ENCODE measurements at regions not wholly inside any gene's neighbourhood (a gene's known extent, or its start where the extent isn't known, plus 50 kb on each side); places are given as distances from the start of the nearest gene placed in this dataset.

GRCh38 chr12:58154359-58154758 lies 213.0 kb downstream of the ATP23 start:
- Mint-ChIP-seq H3K27ac (ENCODE audit: unreplicated experiment) (no peak overlapping the region), H3K36me3 (ENCODE audit: insufficient read depth, unreplicated experiment) (no peaks in the 10 kb centered on the region), H3K9me3 (ENCODE audit: unreplicated experiment) (no peaks in the 10 kb centered on the region), H3K4me1 (ENCODE audit: low read depth, unreplicated experiment) (no peaks in the 10 kb centered on the region), H3K27me3 (ENCODE audit: insufficient read depth, unreplicated experiment) (no peaks in the 10 kb centered on the region), H3K4me3 (ENCODE audit: unreplicated experiment) (no peak overlapping the region)
- Histone ChIP-seq H3K27me3 (replicated peaks; ENCODE audit: control insufficient read depth, insufficient read depth, low read length) (no peaks in the 10 kb centered on the region), H3K36me3 (ENCODE audit: control insufficient read depth, insufficient read depth, low read length) (no peaks in the 10 kb centered on the region), H3K9me3 (no peaks in the 10 kb centered on the region), H3K4me3 (ENCODE audit: low read depth, low read length) (no peak overlapping the region), H3K4me1 (no peaks in the 10 kb centered on the region)
- intact Hi-C loops (cut with micrococcal nuclease; ENCODE audit: unreplicated experiment), result no loop called here
- DNase-seq, result no peak
- no TSS peak for BruUV-seq (replicated peaks)
- CTCF ChIA-PET, result no interaction called here
- POLR2A ChIA-PET, result no interaction called here
- TF ChIP-seq, protein P1, sequence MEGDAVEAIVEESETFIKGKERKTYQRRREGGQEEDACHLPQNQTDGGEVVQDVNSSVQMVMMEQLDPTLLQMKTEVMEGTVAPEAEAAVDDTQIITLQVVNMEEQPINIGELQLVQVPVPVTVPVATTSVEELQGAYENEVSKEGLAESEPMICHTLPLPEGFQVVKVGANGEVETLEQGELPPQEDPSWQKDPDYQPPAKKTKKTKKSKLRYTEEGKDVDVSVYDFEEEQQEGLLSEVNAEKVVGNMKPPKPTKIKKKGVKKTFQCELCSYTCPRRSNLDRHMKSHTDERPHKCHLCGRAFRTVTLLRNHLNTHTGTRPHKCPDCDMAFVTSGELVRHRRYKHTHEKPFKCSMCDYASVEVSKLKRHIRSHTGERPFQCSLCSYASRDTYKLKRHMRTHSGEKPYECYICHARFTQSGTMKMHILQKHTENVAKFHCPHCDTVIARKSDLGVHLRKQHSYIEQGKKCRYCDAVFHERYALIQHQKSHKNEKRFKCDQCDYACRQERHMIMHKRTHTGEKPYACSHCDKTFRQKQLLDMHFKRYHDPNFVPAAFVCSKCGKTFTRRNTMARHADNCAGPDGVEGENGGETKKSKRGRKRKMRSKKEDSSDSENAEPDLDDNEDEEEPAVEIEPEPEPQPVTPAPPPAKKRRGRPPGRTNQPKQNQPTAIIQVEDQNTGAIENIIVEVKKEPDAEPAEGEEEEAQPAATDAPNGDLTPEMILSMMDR (IDR thresholded peaks at IDR 0.05; ENCODE audit: insufficient read depth in 1 of 2, low read depth in 1 of 2, low read length in 1 of 2, severe bottlenecking in 1 of 2, unreplicated experiment in 1 of 2), result no peak

DNA sequence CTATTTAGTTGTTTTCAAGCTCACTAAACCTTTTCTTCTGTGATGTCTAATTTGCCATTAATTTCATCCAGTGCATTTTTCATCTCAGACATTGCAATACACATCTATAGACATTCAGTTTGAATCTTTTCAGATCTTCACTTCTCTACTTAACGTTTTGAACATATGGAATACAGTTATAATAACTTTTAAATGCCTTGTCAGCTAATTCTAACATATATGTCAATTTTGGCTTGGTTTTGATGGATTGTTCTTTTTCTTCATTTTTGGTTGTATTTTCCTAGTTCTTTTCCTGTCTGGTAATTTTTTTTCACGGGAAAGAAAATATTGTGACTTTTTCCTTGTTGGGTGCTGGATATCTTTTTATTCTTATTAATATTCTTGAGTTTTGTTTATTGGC lies 215.3 kb downstream of the ATP23 start:
- Mint-ChIP-seq H3K9me3 (ENCODE audit: unreplicated experiment) (no peaks in the 10 kb centered on the region), H3K27ac (ENCODE audit: unreplicated experiment) (no peak overlapping the region), H3K27me3 (ENCODE audit: insufficient read depth, unreplicated experiment) (no peaks in the 10 kb centered on the region), H3K4me1 (ENCODE audit: low read depth, unreplicated experiment) (no peaks in the 10 kb centered on the region), H3K36me3 (ENCODE audit: insufficient read depth, unreplicated experiment) (no peaks in the 10 kb centered on the region), H3K4me3 (ENCODE audit: unreplicated experiment) (no peak overlapping the region)
- no peak overlapping the region for H3K4me3 ChIP-seq (ENCODE audit: low read depth, low read length)
- no peaks in the 10 kb centered on the region for H3K4me1 ChIP-seq
- DNase-seq, result no peak
- no peaks in the 10 kb centered on the region for H3K36me3 ChIP-seq (ENCODE audit: control insufficient read depth, insufficient read depth, low read length)
- CTCF ChIA-PET, result no interaction called here
- H3K27me3 ChIP-seq (replicated peaks; ENCODE audit: control insufficient read depth, insufficient read depth, low read length), result no peaks in the 10 kb centered on the region
- no TSS peak for BruUV-seq (replicated peaks)
- intact Hi-C loops (cut with micrococcal nuclease; ENCODE audit: unreplicated experiment), result no loop called here
- POLR2A ChIA-PET, result no interaction called here
- TF ChIP-seq, protein P1 (IDR thresholded peaks at IDR 0.05; ENCODE audit: insufficient read depth in 1 of 2, low read depth in 1 of 2, low read length in 1 of 2, severe bottlenecking in 1 of 2, unreplicated experiment in 1 of 2), result no peak
- H3K9me3 ChIP-seq, result no peaks in the 10 kb centered on the region

DNA sequence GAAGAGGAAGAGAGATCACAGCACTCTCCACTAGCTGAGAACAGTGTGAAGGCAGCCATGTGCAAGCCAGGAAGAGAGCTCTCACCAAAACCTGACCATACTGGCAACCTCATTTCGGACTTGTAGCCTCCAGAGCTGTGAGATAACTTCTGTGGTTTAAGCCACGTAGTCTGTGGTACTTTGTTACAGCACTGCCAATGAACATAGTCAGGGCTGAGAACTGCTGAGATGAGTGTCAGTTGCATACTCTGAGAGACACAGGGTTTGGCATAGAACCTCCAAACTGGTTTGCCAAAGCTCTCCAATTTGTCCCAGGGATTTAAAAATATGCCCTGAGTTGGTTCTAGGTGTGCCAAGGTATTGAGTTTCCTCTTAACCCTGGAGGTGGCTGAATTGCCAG lies 218.6 kb downstream of the ATP23 start:
- no TSS peak for BruUV-seq (replicated peaks)
- CTCF ChIA-PET, result no interaction called here
- POLR2A ChIA-PET, result no interaction called here

More for the DNA sequence above, 218.6 kb downstream of the ATP23 start:
- Mint-ChIP-seq H3K27ac (ENCODE audit: unreplicated experiment) (no peak overlapping the region), H3K36me3 (ENCODE audit: insufficient read depth, unreplicated experiment) (no peaks in the 10 kb centered on the region), H3K27me3 (ENCODE audit: insufficient read depth, unreplicated experiment) (no peaks in the 10 kb centered on the region), H3K4me1 (ENCODE audit: low read depth, unreplicated experiment) (no peaks in the 10 kb centered on the region), H3K9me3 (ENCODE audit: unreplicated experiment) (no peaks in the 10 kb centered on the region), H3K4me3 (ENCODE audit: unreplicated experiment) (no peak overlapping the region)
- intact Hi-C loops (cut with micrococcal nuclease; ENCODE audit: unreplicated experiment), result no loop called here
- TF ChIP-seq, protein P1 (IDR thresholded peaks at IDR 0.05; ENCODE audit: insufficient read depth in 1 of 2, low read depth in 1 of 2, low read length in 1 of 2, severe bottlenecking in 1 of 2, unreplicated experiment in 1 of 2), result no peak
- DNase-seq, result no peak
- Histone ChIP-seq H3K9me3 (no peaks in the 10 kb centered on the region), H3K36me3 (ENCODE audit: control insufficient read depth, insufficient read depth, low read length) (no peaks in the 10 kb centered on the region), H3K4me3 (ENCODE audit: low read depth, low read length) (no peak overlapping the region), H3K27me3 (replicated peaks; ENCODE audit: control insufficient read depth, insufficient read depth, low read length) (no peaks in the 10 kb centered on the region), H3K4me1 (no peaks in the 10 kb centered on the region)
